ENCODE measurements at regions not wholly inside any gene's neighbourhood (a gene's known extent, or its start where the extent isn't known, plus 50 kb on each side); places are given as distances from the start of the nearest gene placed in this dataset.

GRCh38 chrX:117808426-117808825 is 308.2 kb downstream of the KLHL13 start:
- H3K27me3 ChIP-seq (replicated peaks in 2 of 5; ENCODE audit: control insufficient read depth in 4 of 5, insufficient read depth in 5 of 5, low read length in 4 of 5) = no peaks in the 10 kb centered on the region
- no peaks in the 10 kb centered on the region for H3K4me1 ChIP-seq (ENCODE audit: control extremely low read depth in 1 of 4, control insufficient read depth in 4 of 4, insufficient read depth in 4 of 4, low read length in 3 of 4)
- H3K27ac ChIP-seq (ENCODE audit: insufficient read depth in 1 of 2, low read depth in 1 of 2, low read length in 2 of 2, poor library complexity in 1 of 2, severe bottlenecking in 2 of 2) = no peak overlapping the region
- H3K9me3 ChIP-seq (ENCODE audit: control extremely low read depth in 1 of 5, control insufficient read depth in 4 of 5, insufficient read depth in 2 of 5, low read depth in 1 of 5, low read length in 4 of 5) = peaks cover 0 to 2% (median 0%) of the 10 kb centered on the region in 5 experiments
- 74% methylated on average over 3 of the region's 3 CpGs for WGBS (ENCODE audit: insufficient coverage)
- ChIA-PET POLR2A (no interaction called here), CTCF (no interaction called here)
- H3K4me3 ChIP-seq (ENCODE audit: control insufficient read depth in 1 of 7, extremely low read depth in 1 of 7, insufficient read depth in 4 of 7, low read depth in 2 of 7, low read length in 6 of 7) = no peak overlapping the region
- no peaks in the 10 kb centered on the region for H3K36me3 ChIP-seq (ENCODE audit: control insufficient read depth in 4 of 4, insufficient read depth in 4 of 4, low read length in 3 of 4)
- DNase-seq = no peak

- DNase-seq = no peak
- Histone ChIP-seq H3K36me3 (ENCODE audit: control insufficient read depth in 4 of 4, insufficient read depth in 4 of 4, low read length in 3 of 4) (no peaks in the 10 kb centered on the region), H3K27me3 (replicated peaks in 2 of 5; ENCODE audit: control insufficient read depth in 4 of 5, insufficient read depth in 5 of 5, low read length in 4 of 5) (no peaks in the 10 kb centered on the region), H3K9me3 (ENCODE audit: control extremely low read depth in 1 of 5, control insufficient read depth in 4 of 5, insufficient read depth in 2 of 5, low read depth in 1 of 5, low read length in 4 of 5) (peaks cover 0 to under 1% (median 0%) of the 10 kb centered on the region in 5 experiments), H3K27ac (ENCODE audit: insufficient read depth in 1 of 2, low read depth in 1 of 2, low read length in 2 of 2, poor library complexity in 1 of 2, severe bottlenecking in 2 of 2) (no peak overlapping the region), H3K4me3 (ENCODE audit: control insufficient read depth in 1 of 7, extremely low read depth in 1 of 7, insufficient read depth in 4 of 7, low read depth in 2 of 7, low read length in 6 of 7) (no peak overlapping the region), H3K4me1 (ENCODE audit: control extremely low read depth in 1 of 4, control insufficient read depth in 4 of 4, insufficient read depth in 4 of 4, low read length in 3 of 4) (no peaks in the 10 kb centered on the region)
- ChIA-PET POLR2A (no interaction called here), CTCF (no interaction called here)
- WGBS (ENCODE audit: insufficient coverage) = no CpG with 5 or more reads among the region's 1 CpG
Observed at GRCh38 chrX:117803463-117803862, 313.1 kb downstream of the KLHL13 start.

DNA sequence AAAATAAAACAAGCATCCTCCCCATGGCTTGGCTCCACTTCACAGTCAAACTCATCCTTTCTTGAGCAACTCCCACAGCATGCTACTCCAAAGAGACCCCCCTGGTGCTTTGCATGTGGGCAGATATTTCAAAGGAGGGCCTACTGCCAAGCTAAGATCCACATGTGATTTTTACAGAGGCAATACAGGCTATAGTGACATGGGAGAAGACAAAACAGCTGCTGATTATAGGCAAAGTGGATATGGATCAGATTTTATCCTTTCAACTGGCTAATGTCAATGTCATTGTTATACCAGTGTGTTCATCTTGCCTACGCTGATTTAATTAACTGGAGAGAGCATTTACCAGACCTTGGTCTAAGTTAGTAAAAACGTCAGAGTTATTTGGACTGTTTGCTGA is 328.3 kb downstream of the KLHL13 start:
- Histone ChIP-seq H3K4me3 (ENCODE audit: control insufficient read depth in 1 of 7, extremely low read depth in 1 of 7, insufficient read depth in 4 of 7, low read depth in 2 of 7, low read length in 6 of 7) (no peak overlapping the region), H3K9me3 (ENCODE audit: control extremely low read depth in 1 of 5, control insufficient read depth in 4 of 5, insufficient read depth in 2 of 5, low read depth in 1 of 5, low read length in 4 of 5) (no peaks in the 10 kb centered on the region), H3K27ac (ENCODE audit: insufficient read depth in 1 of 2, low read depth in 1 of 2, low read length in 2 of 2, poor library complexity in 1 of 2, severe bottlenecking in 2 of 2) (no peak overlapping the region), H3K36me3 (ENCODE audit: control insufficient read depth in 4 of 4, insufficient read depth in 4 of 4, low read length in 3 of 4) (no peaks in the 10 kb centered on the region), H3K27me3 (replicated peaks in 2 of 5; ENCODE audit: control insufficient read depth in 4 of 5, insufficient read depth in 5 of 5, low read length in 4 of 5) (no peaks in the 10 kb centered on the region), H3K4me1 (ENCODE audit: control extremely low read depth in 1 of 4, control insufficient read depth in 4 of 4, insufficient read depth in 4 of 4, low read length in 3 of 4) (no peaks in the 10 kb centered on the region)
- 79% methylated on average over 2 of the region's 2 CpGs for WGBS (ENCODE audit: insufficient coverage)
- DNase-seq = no peak
- POLR2A ChIA-PET = no interaction called here
- CTCF ChIA-PET = no interaction called here

GRCh38 chrX:117771384-117771783 is 345.2 kb downstream of the KLHL13 start:
- no peak for DNase-seq
- Histone ChIP-seq H3K36me3 (ENCODE audit: control insufficient read depth in 4 of 4, insufficient read depth in 4 of 4, low read length in 3 of 4) (no peaks in the 10 kb centered on the region), H3K27me3 (replicated peaks in 2 of 5; ENCODE audit: control insufficient read depth in 4 of 5, insufficient read depth in 5 of 5, low read length in 4 of 5) (no peaks in the 10 kb centered on the region), H3K4me1 (ENCODE audit: control extremely low read depth in 1 of 4, control insufficient read depth in 4 of 4, insufficient read depth in 4 of 4, low read length in 3 of 4) (no peaks in the 10 kb centered on the region), H3K9me3 (ENCODE audit: control extremely low read depth in 1 of 5, control insufficient read depth in 4 of 5, insufficient read depth in 2 of 5, low read depth in 1 of 5, low read length in 4 of 5) (no peaks in the 10 kb centered on the region), H3K4me3 (ENCODE audit: control insufficient read depth in 1 of 7, extremely low read depth in 1 of 7, insufficient read depth in 4 of 7, low read depth in 2 of 7, low read length in 6 of 7) (no peak overlapping the region), H3K27ac (ENCODE audit: insufficient read depth in 1 of 2, low read depth in 1 of 2, low read length in 2 of 2, poor library complexity in 1 of 2, severe bottlenecking in 2 of 2) (no peak overlapping the region)
- ChIA-PET POLR2A (no interaction called here), CTCF (no interaction called here)

GRCh38 chrX:117768861-117769604 is 347.6 kb downstream of the KLHL13 start:
- no peak overlapping the region for H3K4me3 ChIP-seq (ENCODE audit: control insufficient read depth in 1 of 7, extremely low read depth in 1 of 7, insufficient read depth in 4 of 7, low read depth in 2 of 7, low read length in 6 of 7)
- ChIA-PET POLR2A (no interaction called here), CTCF (no interaction called here)
- no peaks in the 10 kb centered on the region for H3K36me3 ChIP-seq (ENCODE audit: control insufficient read depth in 4 of 4, insufficient read depth in 4 of 4, low read length in 3 of 4)
- H3K4me1 ChIP-seq (ENCODE audit: control extremely low read depth in 1 of 4, control insufficient read depth in 4 of 4, insufficient read depth in 4 of 4, low read length in 3 of 4) = no peaks in the 10 kb centered on the region
- DNase-seq = no peak
- H3K9me3 ChIP-seq (ENCODE audit: control extremely low read depth in 1 of 5, control insufficient read depth in 4 of 5, insufficient read depth in 2 of 5, low read depth in 1 of 5, low read length in 4 of 5) = no peaks in the 10 kb centered on the region
- no peaks in the 10 kb centered on the region for H3K27me3 ChIP-seq (replicated peaks in 2 of 5; ENCODE audit: control insufficient read depth in 4 of 5, insufficient read depth in 5 of 5, low read length in 4 of 5)
- H3K27ac ChIP-seq (ENCODE audit: insufficient read depth in 1 of 2, low read depth in 1 of 2, low read length in 2 of 2, poor library complexity in 1 of 2, severe bottlenecking in 2 of 2) = no peak overlapping the region
- 94% methylated on average over 25 of the region's 37 CpGs for WGBS (ENCODE audit: insufficient coverage)

GRCh38 chrX:117765211-117765610 is 351.4 kb downstream of the KLHL13 start:
- DNase-seq = no peak
- WGBS (ENCODE audit: insufficient coverage) = 83% methylated on average over 1 of the region's 1 CpG
- H3K4me3 ChIP-seq (ENCODE audit: control insufficient read depth in 1 of 7, extremely low read depth in 1 of 7, insufficient read depth in 4 of 7, low read depth in 2 of 7, low read length in 6 of 7) = no peak overlapping the region
- no peaks in the 10 kb centered on the region for H3K27me3 ChIP-seq (replicated peaks in 2 of 5; ENCODE audit: control insufficient read depth in 4 of 5, insufficient read depth in 5 of 5, low read length in 4 of 5)
- H3K36me3 ChIP-seq (ENCODE audit: control insufficient read depth in 4 of 4, insufficient read depth in 4 of 4, low read length in 3 of 4) = no peaks in the 10 kb centered on the region
- no peak overlapping the region for H3K27ac ChIP-seq (ENCODE audit: insufficient read depth in 1 of 2, low read depth in 1 of 2, low read length in 2 of 2, poor library complexity in 1 of 2, severe bottlenecking in 2 of 2)
- CTCF ChIA-PET = no interaction called here
- H3K4me1 ChIP-seq (ENCODE audit: control extremely low read depth in 1 of 4, control insufficient read depth in 4 of 4, insufficient read depth in 4 of 4, low read length in 3 of 4) = no peaks in the 10 kb centered on the region
- no peaks in the 10 kb centered on the region for H3K9me3 ChIP-seq (ENCODE audit: control extremely low read depth in 1 of 5, control insufficient read depth in 4 of 5, insufficient read depth in 2 of 5, low read depth in 1 of 5, low read length in 4 of 5)
- POLR2A ChIA-PET = no interaction called here

DNA sequence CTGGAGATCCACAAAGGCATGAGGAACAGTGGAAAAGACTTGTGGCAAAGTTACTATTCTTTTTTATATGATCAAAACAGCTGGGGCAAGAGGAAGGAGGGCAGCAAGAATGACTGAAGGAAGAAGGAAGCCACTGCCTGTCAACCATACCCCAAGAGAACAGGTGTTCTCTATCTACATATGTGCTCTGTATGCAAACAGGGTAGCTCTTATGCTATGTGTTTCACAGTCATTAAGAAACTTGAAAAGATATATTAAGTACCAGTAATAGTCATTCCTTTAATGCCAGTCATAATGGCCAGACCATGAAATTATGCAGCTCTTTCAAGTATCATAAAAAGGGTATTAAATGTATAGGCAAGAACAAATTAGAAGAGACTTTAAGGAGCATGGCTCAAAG is 363.9 kb downstream of the KLHL13 start:
- ChIA-PET CTCF (no interaction called here), POLR2A (no interaction called here)
- H3K27ac ChIP-seq (ENCODE audit: insufficient read depth in 1 of 2, low read depth in 1 of 2, low read length in 2 of 2, poor library complexity in 1 of 2, severe bottlenecking in 2 of 2) = no peak overlapping the region
- H3K4me3 ChIP-seq (ENCODE audit: control insufficient read depth in 1 of 7, extremely low read depth in 1 of 7, insufficient read depth in 4 of 7, low read depth in 2 of 7, low read length in 6 of 7) = no peak overlapping the region
- H3K9me3 ChIP-seq (ENCODE audit: control extremely low read depth in 1 of 5, control insufficient read depth in 4 of 5, insufficient read depth in 2 of 5, low read depth in 1 of 5, low read length in 4 of 5) = no peaks in the 10 kb centered on the region
- no peaks in the 10 kb centered on the region for H3K4me1 ChIP-seq (ENCODE audit: control extremely low read depth in 1 of 4, control insufficient read depth in 4 of 4, insufficient read depth in 4 of 4, low read length in 3 of 4)
- H3K27me3 ChIP-seq (replicated peaks in 2 of 5; ENCODE audit: control insufficient read depth in 4 of 5, insufficient read depth in 5 of 5, low read length in 4 of 5) = peaks cover 0 to 2% (median 0%) of the 10 kb centered on the region in 5 experiments
- DNase-seq = no peak
- no peaks in the 10 kb centered on the region for H3K36me3 ChIP-seq (ENCODE audit: control insufficient read depth in 4 of 4, insufficient read depth in 4 of 4, low read length in 3 of 4)
